ENCODE measurements at regions not wholly inside any gene's neighbourhood (a gene's known extent, or its start where the extent isn't known, plus 50 kb on each side); places are given as distances from the start of the nearest gene placed in this dataset.

DNA sequence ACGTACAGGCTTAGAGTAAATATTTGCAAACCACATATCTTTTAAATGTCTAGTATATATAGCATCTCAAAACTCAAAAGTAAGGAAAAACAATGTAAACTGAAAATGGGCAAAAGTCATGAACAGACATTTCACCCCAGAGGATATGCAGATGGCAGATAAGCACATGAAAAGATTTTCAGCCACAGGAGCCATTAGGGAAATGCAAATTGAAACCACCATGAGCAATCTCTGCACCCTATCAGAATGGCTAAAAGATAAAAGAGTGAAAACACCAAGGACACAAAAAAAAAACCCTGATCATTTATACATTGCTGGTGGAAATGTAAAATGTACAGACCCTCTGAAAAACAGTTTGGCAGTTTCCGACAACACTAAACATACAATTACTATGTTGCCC, 292.7 kb downstream of the ZNF516 start:
- DNase-seq (ENCODE audit: low read depth), result no peak

DNA sequence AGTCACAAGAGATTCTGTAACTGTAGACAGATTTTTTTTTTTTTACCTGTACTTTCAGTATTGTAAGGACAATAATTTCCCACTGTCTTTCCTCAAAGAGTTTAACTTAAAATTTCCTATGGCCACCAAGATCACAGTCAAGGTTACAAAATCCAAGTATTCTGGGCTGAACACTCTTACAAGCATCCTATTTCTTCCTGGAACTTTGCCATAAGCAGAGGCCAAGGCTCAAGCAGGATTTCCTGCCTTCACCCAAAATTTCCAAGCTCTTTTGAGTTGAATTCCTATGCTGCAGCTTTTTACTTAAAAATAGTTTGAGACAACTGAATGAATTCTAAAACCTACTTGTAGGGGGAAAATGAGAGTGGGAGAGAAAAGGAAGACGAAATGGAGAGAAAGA, 299.4 kb downstream of the ZNF516 start:
- no peak for DNase-seq (ENCODE audit: low read depth)

DNA sequence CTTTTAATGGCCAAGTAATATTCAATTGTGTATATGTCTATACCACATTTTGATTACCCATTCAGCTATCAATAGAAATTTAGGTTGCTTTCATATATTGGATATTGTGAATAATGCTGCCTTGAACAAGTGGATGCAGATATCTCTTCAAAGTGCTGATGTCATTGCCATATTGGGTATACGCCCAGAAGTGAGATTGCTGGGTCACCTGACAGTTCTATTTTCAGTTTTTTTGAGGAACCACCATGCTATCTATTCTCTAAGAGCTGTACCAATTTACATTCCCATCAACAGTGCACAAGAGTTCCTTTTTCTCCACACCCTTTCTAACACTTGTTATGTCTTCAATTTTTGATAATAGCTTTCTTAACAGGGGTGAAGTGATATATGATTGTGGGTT, 306.9 kb downstream of the ZNF516 start:
- no peak for DNase-seq (ENCODE audit: low read depth)

DNA sequence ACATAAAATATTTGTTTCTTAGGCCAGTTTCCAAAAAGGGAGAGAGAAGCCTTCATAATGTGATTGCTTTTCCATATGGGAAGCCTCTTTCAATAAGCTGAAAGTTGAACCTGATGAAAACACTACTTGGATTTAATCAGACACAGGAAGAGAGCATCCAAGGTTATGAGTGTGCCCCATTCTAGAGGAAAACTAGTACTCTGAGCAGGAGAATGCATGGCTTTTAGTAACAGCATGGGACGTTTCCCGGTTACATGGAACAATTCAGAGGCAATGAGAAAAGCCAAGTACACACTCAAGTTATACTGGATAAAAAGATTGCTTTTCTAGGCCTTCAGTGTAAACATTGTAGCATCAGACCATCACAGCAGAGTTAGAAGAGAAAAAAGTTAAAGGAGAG, 315.8 kb downstream of the ZNF516 start:
- no peak for DNase-seq (ENCODE audit: low read depth)

DNA sequence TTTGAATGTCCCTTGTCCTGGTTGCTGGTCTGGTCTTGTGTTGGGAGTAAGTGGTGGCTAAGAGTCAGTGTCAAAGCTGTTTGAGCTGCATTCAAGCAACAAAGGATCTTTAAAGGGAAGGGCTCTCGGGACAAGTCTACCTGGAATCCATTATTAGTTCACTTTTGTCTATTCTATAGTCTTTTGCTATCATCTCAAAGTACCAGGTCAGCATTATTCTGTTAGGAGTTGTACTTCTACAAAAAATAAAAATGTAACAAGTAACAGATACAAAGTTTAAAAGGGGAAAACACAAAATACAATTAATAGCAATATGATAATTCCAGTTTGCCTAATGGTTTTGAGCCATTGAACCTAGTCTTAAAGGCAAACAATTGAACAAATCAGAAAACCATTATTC, 317.9 kb downstream of the ZNF516 start:
- DNase-seq (ENCODE audit: low read depth), result no peak

DNA sequence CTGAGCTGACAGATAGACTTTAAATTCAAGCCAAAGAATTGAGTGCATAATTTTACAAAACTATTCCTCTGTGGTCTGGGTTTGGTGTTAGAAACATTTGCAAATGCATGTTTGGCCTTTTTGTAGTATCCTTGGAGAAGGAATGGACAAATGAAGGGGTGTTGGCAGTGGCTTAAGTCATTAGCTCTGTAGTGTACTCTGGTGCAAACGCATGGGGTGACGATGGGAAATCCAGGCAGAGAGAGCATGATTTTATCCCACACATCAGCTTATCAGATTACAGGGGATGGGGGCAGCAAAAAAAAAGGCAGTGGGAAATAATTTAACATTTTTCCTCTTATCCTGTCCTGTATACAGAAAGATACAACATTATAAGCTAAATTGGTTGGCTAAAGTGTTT, 320.6 kb downstream of the ZNF516 start:
- no peak for DNase-seq (ENCODE audit: low read depth)

DNA sequence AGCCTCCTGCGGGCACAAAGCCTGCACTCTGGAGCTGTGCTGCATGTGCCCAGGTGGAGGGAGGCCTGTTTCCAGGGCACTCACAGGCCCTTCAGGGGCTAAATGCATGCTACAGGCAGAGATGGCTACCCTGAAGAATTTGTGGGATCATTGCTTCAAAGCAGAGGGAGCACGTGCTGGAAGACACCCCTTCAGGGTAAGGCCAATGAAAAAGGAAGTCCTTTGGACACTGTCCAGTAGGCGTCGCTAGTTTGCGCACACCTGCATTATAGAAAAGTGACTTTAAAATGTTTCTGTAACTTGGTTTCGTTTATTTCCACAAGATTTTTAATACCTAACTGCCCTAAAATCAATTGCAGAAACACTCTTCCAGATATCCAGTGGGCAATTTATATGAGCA, 325.3 kb downstream of the ZNF516 start:
- no peak for DNase-seq (ENCODE audit: low read depth)

DNA sequence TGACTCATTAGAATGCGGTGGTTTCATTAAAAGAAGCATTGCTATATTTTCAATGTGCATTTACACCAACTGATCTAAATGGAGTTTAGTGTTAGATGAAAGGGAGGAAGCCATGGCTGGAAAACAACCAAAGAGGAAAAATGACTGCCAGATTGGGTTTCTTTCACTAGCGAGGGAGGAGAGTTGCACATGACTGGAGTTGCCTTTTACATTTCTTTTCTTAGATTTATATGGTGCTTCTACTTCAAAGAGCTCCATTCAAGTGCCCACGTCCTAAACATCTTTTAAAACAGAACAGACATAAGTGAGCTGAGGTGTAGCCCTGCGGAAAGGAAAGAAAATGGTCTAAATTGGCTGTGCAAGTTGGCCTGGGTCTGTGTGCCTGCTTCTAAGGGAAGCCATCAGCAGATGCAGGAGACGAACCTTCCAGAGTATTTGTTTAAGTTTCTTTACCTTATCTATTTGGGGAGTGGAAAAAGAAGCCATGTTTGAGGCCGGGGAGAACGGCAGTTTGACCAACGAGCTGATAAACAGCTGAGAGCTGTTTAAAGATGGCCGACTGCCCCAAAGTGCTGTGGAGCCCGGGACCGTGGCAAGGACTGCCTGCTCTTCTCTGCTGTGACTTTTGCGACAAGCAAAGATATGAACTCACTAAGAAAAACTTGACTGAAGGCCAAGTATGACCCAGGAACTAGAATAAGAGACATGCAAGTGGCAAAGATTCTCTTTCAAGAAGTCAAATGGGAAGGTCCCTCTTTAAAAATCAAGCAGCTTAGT, 327.0 kb downstream of the ZNF516 start:
- no peak for DNase-seq (ENCODE audit: low read depth)

DNA sequence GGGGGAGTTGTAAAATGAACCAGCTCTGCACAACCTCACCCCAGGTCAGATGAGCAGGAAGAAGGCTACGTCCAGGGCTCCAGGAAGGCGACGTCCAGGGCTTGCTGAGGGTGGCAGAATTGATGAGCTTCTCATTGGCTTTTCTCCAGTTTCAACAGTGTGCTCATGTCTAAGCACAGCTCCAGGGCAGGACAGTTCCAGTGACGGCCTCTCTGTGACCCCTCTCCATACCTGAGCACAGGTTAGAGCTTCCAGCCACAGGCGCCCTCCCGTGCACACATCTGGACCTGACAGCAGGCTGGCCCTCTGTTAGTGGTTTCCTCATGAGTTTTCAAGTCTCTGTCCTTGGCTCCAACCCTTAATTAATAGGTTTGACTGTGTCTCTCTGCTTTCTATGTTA, 327.6 kb downstream of the ZNF516 start:
- no peak for DNase-seq (ENCODE audit: low read depth)

DNA sequence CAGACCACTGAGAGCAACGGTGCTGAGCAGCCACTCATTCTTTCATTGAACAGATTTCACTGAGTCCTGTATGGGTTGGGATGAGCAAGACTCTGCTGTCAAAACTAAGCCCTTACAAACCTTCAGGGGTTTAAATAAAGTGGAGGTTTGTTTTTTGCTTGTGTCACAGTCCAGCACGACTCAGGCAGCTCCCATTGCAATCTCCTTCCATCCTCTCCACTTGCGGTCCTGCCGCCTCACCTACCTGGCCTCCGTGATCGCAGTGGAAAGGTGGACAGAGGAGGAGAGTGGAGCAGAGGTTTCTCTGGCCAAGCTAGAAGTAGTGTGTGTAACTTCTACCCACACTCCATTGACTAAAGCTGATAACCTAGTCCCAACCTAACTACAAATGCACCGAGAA, 332.2 kb downstream of the ZNF516 start:
- DNase-seq (ENCODE audit: low read depth), result no peak

DNA sequence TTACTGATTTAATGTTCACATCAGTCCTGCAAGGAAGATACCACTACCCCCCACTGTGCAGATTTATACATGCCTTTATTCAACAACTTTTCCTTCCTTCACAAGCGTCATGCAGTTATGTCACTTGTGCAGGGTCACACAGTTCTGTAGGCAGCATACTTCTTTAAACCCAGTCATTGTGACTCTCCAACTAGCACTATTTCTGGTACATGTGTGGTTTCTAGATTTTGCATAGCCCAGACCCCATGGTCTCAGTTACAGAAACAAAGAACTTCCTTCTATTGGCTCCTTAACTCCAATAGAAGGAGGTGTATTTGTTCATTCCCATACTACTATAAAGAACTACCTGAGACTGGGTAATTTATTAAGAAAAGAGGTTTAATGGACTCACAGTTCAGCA, 333.1 kb downstream of the ZNF516 start:
- no peak for DNase-seq (ENCODE audit: low read depth)

DNA sequence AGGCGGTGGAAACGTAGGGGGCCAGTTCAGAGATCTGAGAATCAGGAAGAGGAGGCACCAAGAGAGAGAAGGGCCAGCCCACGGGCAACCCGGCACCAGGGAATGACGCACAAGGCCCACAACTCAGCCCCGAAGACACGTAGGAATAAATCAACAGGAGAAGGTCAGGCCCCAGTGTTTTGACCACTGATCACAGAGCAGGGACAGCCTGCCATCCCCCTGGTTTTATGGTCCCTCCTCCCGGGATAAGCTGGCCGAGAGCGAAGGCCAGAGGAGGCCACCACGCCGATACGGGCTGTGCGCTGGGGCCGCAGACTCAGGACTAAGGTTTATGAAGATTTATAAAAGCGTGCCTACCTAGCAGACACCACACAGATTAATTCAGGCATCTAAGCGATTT, 341.4 kb downstream of the ZNF516 start:
- DNase-seq (ENCODE audit: low read depth), result no peak

DNA sequence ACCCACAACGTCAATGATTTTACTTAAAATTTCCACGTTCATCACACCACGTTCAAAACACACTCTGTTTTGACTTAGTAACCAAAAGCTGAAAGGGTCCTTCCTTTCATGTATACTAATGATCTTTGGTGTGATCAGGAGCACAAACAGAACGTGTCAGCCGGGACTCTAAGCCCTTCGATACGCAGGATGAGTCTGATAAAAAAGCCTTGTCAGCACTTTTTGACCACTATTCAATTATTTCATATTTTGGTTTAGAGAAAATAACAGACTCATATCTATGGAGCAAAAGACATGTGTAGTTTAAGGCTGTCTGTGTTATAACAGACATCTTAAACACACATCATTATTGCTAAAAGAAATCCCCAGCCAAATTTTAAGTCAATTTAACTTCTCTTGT, 345.3 kb downstream of the ZNF516 start:
- DNase-seq (ENCODE audit: low read depth), result no peak

DNA sequence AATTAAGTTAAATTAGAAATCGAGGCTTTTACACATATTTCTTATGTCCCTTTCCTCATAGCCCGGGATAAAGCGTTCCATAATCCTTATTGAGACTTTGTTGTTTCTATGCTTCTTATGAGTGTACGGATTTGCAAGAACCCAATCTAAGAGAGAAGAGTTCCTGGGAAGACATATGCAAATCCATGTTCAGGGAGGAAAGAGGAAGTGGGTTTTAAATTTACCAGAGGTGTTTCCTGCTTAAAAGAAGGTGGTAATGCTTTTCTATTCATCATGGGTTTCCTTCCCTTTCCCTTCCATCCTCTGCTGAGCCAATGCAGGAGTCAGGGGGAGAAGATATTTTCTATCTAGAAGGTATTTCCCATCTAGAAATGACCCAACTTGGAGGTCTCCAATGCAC, 345.8 kb downstream of the ZNF516 start:
- no peak for DNase-seq (ENCODE audit: low read depth)

DNA sequence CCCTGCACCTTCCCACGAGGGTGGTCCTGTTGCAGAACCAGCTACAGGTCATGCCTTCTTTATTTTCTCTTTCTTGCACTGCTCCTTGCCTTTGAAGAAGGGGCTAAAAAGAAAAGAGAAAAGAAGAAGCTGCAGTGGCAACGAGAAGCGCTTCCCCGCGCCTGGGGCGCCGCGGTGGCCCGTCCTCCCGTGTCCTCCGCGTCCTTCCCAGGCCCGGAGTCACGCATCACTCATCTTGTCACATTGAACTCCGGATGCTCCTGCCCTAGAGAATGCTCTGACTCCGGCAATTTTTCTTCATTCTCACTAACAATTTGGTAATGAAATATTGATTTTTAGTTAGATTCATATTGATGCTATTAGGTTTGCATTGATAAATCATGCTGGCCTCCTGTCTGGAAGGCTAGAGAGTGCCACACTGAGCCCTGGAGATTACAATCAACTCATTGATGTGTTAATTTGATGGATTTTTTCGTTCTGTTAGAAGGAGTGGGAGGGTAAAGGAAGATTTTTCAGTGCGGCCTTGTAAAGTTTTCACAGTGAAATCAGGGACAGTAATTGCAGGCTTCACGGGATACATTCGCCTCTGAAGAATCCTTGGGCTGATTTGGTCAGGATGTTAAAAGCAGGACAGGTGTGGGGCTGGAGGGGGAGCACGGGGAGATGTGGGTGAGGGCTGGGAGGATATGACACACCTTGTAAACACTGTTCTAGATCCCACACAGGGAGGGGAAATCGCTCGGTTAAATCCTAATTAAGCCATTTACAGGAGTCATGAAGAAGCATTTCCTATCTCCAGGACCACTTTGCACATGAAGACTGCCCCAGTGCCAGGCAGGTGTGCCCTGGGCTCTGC, 349.3 kb downstream of the ZNF516 start:
- no peak for DNase-seq (ENCODE audit: low read depth)

DNA sequence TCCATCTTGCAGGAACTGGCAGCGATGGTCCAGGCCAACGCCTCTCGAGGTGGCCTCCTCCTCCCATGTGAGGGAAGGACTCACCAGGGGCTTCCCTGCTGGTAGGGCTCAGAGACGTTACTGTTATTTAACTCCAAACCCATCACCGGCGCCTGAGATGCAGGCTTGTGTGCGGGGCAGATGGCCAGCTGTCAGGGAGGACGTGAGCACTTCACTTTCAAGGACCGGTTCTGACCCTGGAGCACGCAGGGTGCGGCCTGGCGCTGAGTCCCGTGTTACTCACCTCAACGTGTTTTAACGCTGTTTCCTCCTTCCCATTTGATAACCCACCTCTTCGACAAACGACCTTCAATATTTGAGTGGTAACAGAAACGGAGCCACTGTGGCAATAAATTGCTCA, 350.2 kb downstream of the ZNF516 start:
- no peak for DNase-seq (ENCODE audit: low read depth)

DNA sequence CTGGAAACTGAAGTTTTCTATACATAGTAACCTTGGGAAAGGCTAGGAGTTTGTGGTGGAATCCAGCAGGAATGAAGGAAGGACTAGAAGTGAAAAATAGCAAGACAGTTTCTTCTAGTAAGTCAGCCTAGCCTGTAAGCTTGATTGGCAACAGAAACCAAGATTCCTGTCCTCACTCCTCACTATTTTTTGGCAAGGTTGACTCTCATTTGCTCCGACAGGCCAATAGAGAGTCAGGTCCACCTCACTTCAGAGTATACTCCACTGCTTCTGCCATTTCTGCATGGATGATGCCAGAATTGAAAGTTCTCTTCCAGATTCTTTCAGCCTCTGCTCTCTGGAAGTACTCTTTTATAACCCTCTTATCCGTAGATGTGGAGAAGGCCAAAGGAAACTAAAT, 352.4 kb downstream of the ZNF516 start:
- DNase-seq (ENCODE audit: low read depth), result no peak

DNA sequence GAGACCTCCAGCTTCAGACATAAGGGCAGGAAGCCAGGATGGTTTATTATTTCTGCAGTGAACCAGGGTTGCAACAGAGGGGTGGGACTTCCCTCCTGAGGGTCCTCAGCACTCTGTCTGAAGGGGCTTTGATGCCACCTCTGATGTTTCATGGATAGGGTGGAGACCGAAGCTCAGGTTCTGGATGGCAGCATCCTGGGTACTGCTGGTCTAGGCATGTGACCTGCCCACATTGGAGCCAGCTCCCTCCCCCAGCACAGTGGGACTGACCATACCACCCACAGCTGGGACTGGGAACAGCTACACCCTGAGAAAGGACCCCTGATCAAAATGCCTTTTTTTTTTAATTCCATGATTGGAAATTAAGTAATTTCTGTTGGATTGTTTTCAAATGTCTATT, 355.2 kb downstream of the ZNF516 start:
- no peak for DNase-seq (ENCODE audit: low read depth)

DNA sequence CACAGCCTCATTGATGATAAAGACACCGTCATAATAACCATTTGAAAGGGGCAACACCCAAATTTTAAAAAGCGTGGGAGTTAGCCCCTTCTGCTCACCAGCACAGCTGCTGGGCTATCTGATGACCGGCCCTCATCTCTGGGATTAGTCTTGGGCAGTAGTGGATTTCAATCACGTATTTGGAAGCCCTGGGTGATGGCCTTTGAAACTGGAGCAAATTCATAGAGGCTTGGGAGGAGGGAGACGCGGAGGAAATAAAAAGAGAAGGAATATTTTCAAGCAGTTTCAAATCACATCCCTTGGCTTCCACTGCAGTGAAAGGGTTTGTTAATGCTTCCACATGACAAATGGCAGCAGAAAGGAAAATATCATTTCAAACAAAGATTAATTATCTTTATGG, 357.8 kb downstream of the ZNF516 start:
- no peak for DNase-seq (ENCODE audit: low read depth)

DNA sequence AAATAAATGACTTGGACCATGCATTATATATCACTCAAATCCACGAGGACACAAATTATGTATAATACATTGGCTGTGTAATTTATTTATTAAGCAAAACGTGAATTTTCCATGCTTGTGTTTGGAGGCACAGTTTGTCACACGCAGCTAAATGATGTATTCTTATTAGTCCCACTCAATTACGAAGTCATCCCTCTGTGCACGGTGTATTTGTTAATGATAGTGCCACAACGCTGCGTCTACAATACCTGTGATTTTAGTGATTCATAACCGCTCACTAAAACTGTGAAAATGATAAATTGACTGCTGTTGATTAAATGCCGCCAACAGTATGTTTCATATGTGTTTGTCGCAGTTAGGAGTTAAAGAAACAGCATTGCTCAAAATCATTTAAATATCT, 358.3 kb downstream of the ZNF516 start:
- no peak for DNase-seq (ENCODE audit: low read depth)

DNA sequence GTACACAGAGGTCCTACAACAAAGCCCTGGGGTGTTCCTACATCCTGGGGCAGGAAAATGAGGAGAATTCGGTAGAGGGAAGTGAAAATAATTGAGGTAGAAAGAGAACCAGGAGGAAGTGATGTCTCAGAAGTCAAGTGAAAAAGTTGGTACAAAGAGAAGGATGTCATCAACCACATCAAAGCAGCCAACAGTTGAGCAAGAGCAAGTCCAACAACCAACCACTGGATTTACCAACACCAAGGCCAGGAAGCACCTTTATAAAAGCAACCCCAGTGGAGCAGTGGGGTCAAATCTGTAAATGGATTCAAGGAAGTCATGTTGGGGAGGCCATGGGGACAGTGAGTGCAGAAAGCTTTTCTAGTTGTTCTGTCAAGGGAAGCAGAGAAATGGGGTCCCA, 360.4 kb downstream of the ZNF516 start:
- no peak for DNase-seq (ENCODE audit: low read depth)

DNA sequence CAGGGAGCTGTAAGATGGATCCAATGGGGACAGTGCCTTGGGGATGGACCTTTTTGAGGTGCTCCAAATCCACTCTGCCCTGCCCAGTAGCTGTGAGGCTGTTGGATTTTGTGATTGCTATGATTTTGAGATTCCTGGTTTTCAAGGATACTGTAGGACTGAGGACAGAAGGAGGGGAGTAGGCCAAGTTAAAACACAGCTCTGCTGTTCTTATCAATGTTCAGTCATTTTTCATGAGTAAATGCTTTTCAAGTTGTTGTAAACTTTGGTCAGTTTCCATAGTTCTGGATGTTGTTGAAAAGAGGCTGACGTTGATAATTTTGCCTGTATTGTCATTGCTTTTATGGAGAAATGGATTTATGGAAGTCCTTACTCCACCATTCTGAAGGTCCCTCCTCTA, 361.2 kb downstream of the ZNF516 start:
- no peak for DNase-seq (ENCODE audit: low read depth)

DNA sequence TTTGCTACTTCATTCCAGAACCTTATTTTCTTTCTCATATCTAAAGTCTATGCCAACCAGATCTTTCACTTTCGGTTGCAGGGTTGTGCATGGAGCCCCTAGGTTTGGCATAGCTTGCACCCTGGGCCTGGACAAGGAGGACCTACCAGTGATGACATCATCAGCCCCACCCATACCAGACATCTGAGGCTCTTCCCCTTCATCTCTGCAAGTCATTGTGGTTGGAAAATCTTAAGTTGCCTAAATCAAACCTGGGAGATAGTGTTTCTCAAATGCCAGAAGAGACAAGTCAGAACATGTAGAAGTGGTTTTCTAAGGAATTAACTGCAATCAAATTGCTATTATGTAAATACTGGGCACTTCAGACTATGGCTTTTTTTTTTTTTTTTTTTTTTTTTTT, 363.3 kb downstream of the ZNF516 start:
- no peak for DNase-seq (ENCODE audit: low read depth)
